ENCODE measurements at regions not wholly inside any gene's neighbourhood (a gene's known extent, or its start where the extent isn't known, plus 50 kb on each side); places are given as distances from the start of the nearest gene placed in this dataset.

GRCh38 chr3:165393461-165393860, 197.3 kb upstream of the SLITRK3 start:
- 73 to 100% methylated on average over 1 of the region's 1 CpG for WGBS, 2 donors
- H3K36me3 ChIP-seq = no peaks in the 10 kb centered on the region
- TF ChIP-seq EP300 (IDR thresholded peaks at IDR 0.05) (no peak), POLR2A (IDR thresholded peaks at IDR 0.05) (no peak), CTCF (IDR thresholded peaks at IDR 0.05) (no peak)
- H3K9me3 ChIP-seq = no peaks in the 10 kb centered on the region
- no peak for DNase-seq (ENCODE audit: low spot score in 2 of 2)
- H3K4me3 ChIP-seq = no peak overlapping the region
- H3K4me1 ChIP-seq = no peaks in the 10 kb centered on the region
- H3K27me3 ChIP-seq = no peaks in the 10 kb centered on the region
- H3K27ac ChIP-seq = no peak overlapping the region

DNA sequence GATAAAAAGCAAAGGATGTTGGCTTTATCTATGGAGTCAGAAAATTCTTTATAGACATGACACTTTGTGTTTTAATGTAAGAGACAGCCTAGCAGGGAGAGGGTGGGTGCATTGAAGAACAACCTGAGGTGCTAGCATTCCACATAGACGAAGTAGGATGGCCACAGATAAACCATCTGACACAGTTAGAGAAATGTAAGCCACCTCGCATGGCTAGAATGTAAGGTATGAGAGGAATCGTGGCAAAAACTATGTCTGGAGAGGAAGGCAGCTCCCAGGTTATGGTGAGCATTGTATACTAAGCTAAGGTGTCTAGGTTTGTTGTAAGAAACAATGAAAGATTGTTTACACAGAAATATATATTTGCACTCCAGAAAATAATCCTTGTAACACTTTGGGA, 194.0 kb upstream of the SLITRK3 start:
- 81 to 82% methylated on average over 3 of the region's 3 CpGs for WGBS, 2 donors

GRCh38 chr3:165389653-165390052, 193.5 kb upstream of the SLITRK3 start:
- H3K9me3 ChIP-seq = no peaks in the 10 kb centered on the region
- no peaks in the 10 kb centered on the region for H3K27me3 ChIP-seq
- no peak for DNase-seq (ENCODE audit: low spot score in 2 of 2)
- no peaks in the 10 kb centered on the region for H3K36me3 ChIP-seq
- WGBS, 2 donors = 74 to 76% methylated on average over 5 of the region's 5 CpGs
- TF ChIP-seq CTCF (IDR thresholded peaks at IDR 0.05) (no peak), EP300 (IDR thresholded peaks at IDR 0.05) (no peak), POLR2A (IDR thresholded peaks at IDR 0.05) (no peak)
- no peak overlapping the region for H3K4me3 ChIP-seq
- no peaks in the 10 kb centered on the region for H3K4me1 ChIP-seq
- no peak overlapping the region for H3K27ac ChIP-seq

More for the DNA sequence above, 194.0 kb upstream of the SLITRK3 start:
- no peak overlapping the region for H3K4me3 ChIP-seq
- no peaks in the 10 kb centered on the region for H3K27me3 ChIP-seq
- no peak for DNase-seq (ENCODE audit: low spot score in 2 of 2)
- H3K36me3 ChIP-seq = no peaks in the 10 kb centered on the region
- no peaks in the 10 kb centered on the region for H3K9me3 ChIP-seq
- TF ChIP-seq EP300 (IDR thresholded peaks at IDR 0.05) (no peak), CTCF (IDR thresholded peaks at IDR 0.05) (no peak), POLR2A (IDR thresholded peaks at IDR 0.05) (no peak)
- no peaks in the 10 kb centered on the region for H3K4me1 ChIP-seq
- H3K27ac ChIP-seq = no peak overlapping the region

- no peak overlapping the region for H3K27ac ChIP-seq
- no peaks in the 10 kb centered on the region for H3K9me3 ChIP-seq
- no peaks in the 10 kb centered on the region for H3K27me3 ChIP-seq
- H3K4me3 ChIP-seq = no peak overlapping the region
- no peak for DNase-seq (ENCODE audit: low spot score in 2 of 2)
- TF ChIP-seq CTCF (IDR thresholded peaks at IDR 0.05) (no peak), POLR2A (IDR thresholded peaks at IDR 0.05) (no peak), EP300 (IDR thresholded peaks at IDR 0.05) (peak in 1 of 2 donors; percentile 17)
- H3K36me3 ChIP-seq = no peaks in the 10 kb centered on the region
- no peaks in the 10 kb centered on the region for H3K4me1 ChIP-seq
Observed at GRCh38 chr3:165389064-165389463, 192.9 kb upstream of the SLITRK3 start.

DNA sequence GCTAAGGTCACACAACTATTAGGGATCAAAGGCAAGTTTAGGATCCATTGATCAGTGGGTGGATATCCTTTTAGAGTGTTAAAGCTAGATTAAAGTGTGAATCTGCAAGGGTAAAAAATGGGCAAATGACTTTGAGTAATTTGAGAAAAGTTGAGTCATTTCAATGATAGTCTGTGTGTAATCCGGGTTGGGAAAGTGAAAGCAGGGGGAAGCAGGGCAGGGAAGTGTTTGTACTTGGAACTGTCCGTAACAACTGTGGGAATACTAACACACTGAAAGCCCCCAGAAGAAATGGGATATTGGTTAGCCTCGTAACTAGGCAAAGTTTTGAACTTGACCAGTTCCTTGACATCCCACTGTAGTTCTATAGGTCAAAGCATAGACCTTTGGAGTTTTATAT, 187.2 kb upstream of the SLITRK3 start:
- Histone ChIP-seq H3K4me1 (no peaks in the 10 kb centered on the region), H3K9me3 (no peaks in the 10 kb centered on the region), H3K27me3 (no peaks in the 10 kb centered on the region), H3K4me3 (no peak overlapping the region), H3K36me3 (no peaks in the 10 kb centered on the region), H3K27ac (no peak overlapping the region)
- no peak for TF ChIP-seq POLR2A (IDR thresholded peaks at IDR 0.05)
- no peak for TF ChIP-seq CTCF (IDR thresholded peaks at IDR 0.05)
- TF ChIP-seq EP300 (IDR thresholded peaks at IDR 0.05) = no peak
- no peak for DNase-seq (ENCODE audit: low spot score in 2 of 2)
- WGBS, 2 donors = 77 to 88% methylated on average over 3 of the region's 3 CpGs

All from tibial nerve (tissue), 4 donors.